ENCODE measurements at regions not wholly inside any gene's neighbourhood (a gene's known extent, or its start where the extent isn't known, plus 50 kb on each side); places are given as distances from the start of the nearest gene placed in this dataset.
"Not testable (repeated sequence)": the region's sequence is repeated elsewhere in the genome, so short reads cannot be mapped to it uniquely, and the experiment has no call there.

GRCh38 chr10:121690152-121690848, 92.1 kb upstream of the FGFR2 start:
- DNase-seq (ENCODE audit: low read depth in 2 of 2): no peak

GRCh38 chr10:121687095-121687813, 89.0 kb upstream of the FGFR2 start:
- DNase-seq (ENCODE audit: low read depth in 2 of 2): no peak

GRCh38 chr10:121684276-121684675, 86.0 kb upstream of the FGFR2 start:
- DNase-seq (ENCODE audit: low read depth in 2 of 2): no peak

GRCh38 chr10:121683816-121684215, 85.6 kb upstream of the FGFR2 start:
- no peak for DNase-seq (ENCODE audit: low read depth in 2 of 2)

- DNase-seq (ENCODE audit: low read depth in 2 of 2): no peak
Observed at GRCh38 chr10:121683366-121683765, 85.1 kb upstream of the FGFR2 start.

- DNase-seq (ENCODE audit: low read depth in 2 of 2): peak in 1 of 2 donors; percentile 16
Observed at GRCh38 chr10:121681997-121682687, 83.9 kb upstream of the FGFR2 start.

GRCh38 chr10:121680879-121681655, 82.8 kb upstream of the FGFR2 start:
- DNase-seq (ENCODE audit: low read depth in 2 of 2): no peak

GRCh38 chr10:121679916-121680315, 81.7 kb upstream of the FGFR2 start:
- DNase-seq (ENCODE audit: low read depth in 2 of 2): no peak

- no peak for DNase-seq (ENCODE audit: low read depth in 2 of 2)
Observed at GRCh38 chr10:121678631-121679174, 80.5 kb upstream of the FGFR2 start.

GRCh38 chr10:121677880-121678279, 79.6 kb upstream of the FGFR2 start:
- DNase-seq (ENCODE audit: low read depth in 2 of 2): no peak

GRCh38 chr10:121675344-121675743, 77.1 kb upstream of the FGFR2 start:
- DNase-seq (ENCODE audit: low read depth in 2 of 2): no peak

- no peak for DNase-seq (ENCODE audit: low read depth in 2 of 2)
Observed at GRCh38 chr10:121674885-121675284, 76.6 kb upstream of the FGFR2 start.

- DNase-seq (ENCODE audit: low read depth in 2 of 2): no peak
Observed at GRCh38 chr10:121672733-121673132, 74.5 kb upstream of the FGFR2 start.

- DNase-seq (ENCODE audit: low read depth in 2 of 2): not testable (repeated sequence)
Observed at GRCh38 chr10:121669840-121670239, 71.6 kb upstream of the FGFR2 start.

- DNase-seq (ENCODE audit: low read depth in 2 of 2): no peak
Observed at GRCh38 chr10:121669028-121669374, 70.8 kb upstream of the FGFR2 start.

GRCh38 chr10:121668314-121669027, 70.2 kb upstream of the FGFR2 start:
- DNase-seq (ENCODE audit: low read depth in 2 of 2): peak in 1 of 2 donors; percentile 23

GRCh38 chr10:121667948-121668313, 69.7 kb upstream of the FGFR2 start:
- DNase-seq (ENCODE audit: low read depth in 2 of 2): no peak

- DNase-seq (ENCODE audit: low read depth in 2 of 2): no peak
Observed at GRCh38 chr10:121665809-121666208, 67.6 kb upstream of the FGFR2 start.

- DNase-seq (ENCODE audit: low read depth in 2 of 2): no peak
Observed at GRCh38 chr10:121664671-121665070, 66.4 kb upstream of the FGFR2 start.

GRCh38 chr10:121662945-121663917, 65.0 kb upstream of the FGFR2 start:
- DNase-seq (ENCODE audit: low read depth in 2 of 2): no peak

Measured in dermis microvascular lymphatic vessel endothelial cell (primary cell).